Tibial nerve (tissue), 4 donors: ENCODE measurements at regions not wholly inside any gene's neighbourhood (a gene's known extent, or its start where the extent isn't known, plus 50 kb on each side); places are given as distances from the start of the nearest gene placed in this dataset.
"Not testable (repeated sequence)": the region's sequence is repeated elsewhere in the genome, so short reads cannot be mapped to it uniquely, and the experiment has no call there.

Experiments used
- DNase-seq, 2 donors: peaks; one replicate each; pipeline ENCODE4 v3.0.0-alpha.2; 2019; ENCODE audit warnings: low spot score in 2 of 2
- H3K27ac ChIP-seq, 4 donors: fragments of 200-600 bp; sonication (generic) in 3 of 4; one replicate each; pipeline ENCODE4 v1.5.1; 2017 to 2019; ENCODE audit warnings: mild to moderate bottlenecking in 1 of 4
- H3K27me3 ChIP-seq, 2 donors: fragments of 200-600 bp; sonication (generic) in 1 of 2; one replicate each; pipeline versions ENCODE4 v1.5.1 to v1.6.0; 2017 to 2019
- H3K36me3 ChIP-seq, 3 donors: fragments of 200-600 bp; sonication (generic); one replicate each; pipeline ENCODE4 v1.5.1; 2018 to 2019
- H3K4me1 ChIP-seq, 4 donors: fragments of 200-600 bp; sonication (generic) in 3 of 4; one replicate each; pipeline ENCODE4 v1.5.1; 2017 to 2019
- H3K4me3 ChIP-seq, 4 donors: fragments of 200-600 bp; sonication (generic) in 3 of 4; one replicate each; pipeline ENCODE4 v1.5.1; 2017 to 2019; ENCODE audit warnings: mild to moderate bottlenecking in 1 of 4, moderate library complexity in 1 of 4
- H3K9me3 ChIP-seq, 4 donors: fragments of 200-600 bp; sonication (generic) in 3 of 4; one replicate each; pipeline ENCODE4 v1.5.1; 2017 to 2019
- CTCF ChIP-seq, 5 experiments: fragments of 200-600 bp in 3 of 5; fragments of 450-650 bp in 2 of 5; sonication (generic) in 3 of 5; IDR thresholded peaks; one replicate each; pipeline ENCODE4 v1.5.1; 2016 to 2019; ENCODE audit warnings: antibody characterized with exemption in 5 of 5, mild to moderate bottlenecking in 3 of 5, moderate library complexity in 2 of 5
- EP300 ChIP-seq, 2 donors: sonication (generic); formaldehyde crosslinking; IDR thresholded peaks; one replicate each; pipeline ENCODE4 v1.6.1; 2017; ENCODE audit warnings: antibody characterized with exemption in 2 of 2, mild to moderate bottlenecking in 1 of 2
- POLR2A ChIP-seq, 2 donors: fragments of 450-650 bp; IDR thresholded peaks; one replicate each; pipeline ENCODE4 v1.6.1; 2017; ENCODE audit warnings: antibody characterized with exemption in 2 of 2, mild to moderate bottlenecking in 2 of 2, moderate library complexity in 2 of 2
- WGBS, 2 donors: methylation state at CpG; one replicate each; pipeline ENCODE4 v1.1.5; 2018; 5-methylcytosine and 5-hydroxymethylcytosine counted together

- Histone ChIP-seq H3K4me1 (peaks cover 0 to 5% (median 0%) of the 10 kb centered on the region in 4 donors), H3K27me3 (no peaks in the 10 kb centered on the region), H3K4me3 (no peak overlapping the region), H3K36me3 (no peaks in the 10 kb centered on the region), H3K27ac (no peak overlapping the region), H3K9me3 (no peaks in the 10 kb centered on the region)
- WGBS, 2 donors: 53 to 63% methylated on average over 16 of the region's 16 CpGs
- DNase-seq: no peak
- TF ChIP-seq EP300 (IDR thresholded peaks at IDR 0.05) (no peak), CTCF (IDR thresholded peaks at IDR 0.05) (no peak), POLR2A (IDR thresholded peaks at IDR 0.05) (no peak)
Measured at GRCh38 chr1:229147072-229147471, 123.8 kb upstream of the RAB4A start.

- Histone ChIP-seq H3K27me3 (no peaks in the 10 kb centered on the region), H3K9me3 (peaks cover 0 to 4% (median 0%) of the 10 kb centered on the region in 4 donors), H3K27ac (no peak overlapping the region), H3K36me3 (no peaks in the 10 kb centered on the region), H3K4me1 (peaks cover 0 to 5% (median 0%) of the 10 kb centered on the region in 4 donors), H3K4me3 (no peak overlapping the region)
- DNase-seq: peak in 1 of 2 donors; percentile 19
- TF ChIP-seq POLR2A (IDR thresholded peaks at IDR 0.05) (no peak), CTCF (IDR thresholded peaks at IDR 0.05) (no peak), EP300 (IDR thresholded peaks at IDR 0.05) (no peak)
- WGBS, 2 donors: 40 to 50% methylated on average over 13 of the region's 13 CpGs
Measured at GRCh38 chr1:229148041-229148671, 122.8 kb upstream of the RAB4A start.

DNA sequence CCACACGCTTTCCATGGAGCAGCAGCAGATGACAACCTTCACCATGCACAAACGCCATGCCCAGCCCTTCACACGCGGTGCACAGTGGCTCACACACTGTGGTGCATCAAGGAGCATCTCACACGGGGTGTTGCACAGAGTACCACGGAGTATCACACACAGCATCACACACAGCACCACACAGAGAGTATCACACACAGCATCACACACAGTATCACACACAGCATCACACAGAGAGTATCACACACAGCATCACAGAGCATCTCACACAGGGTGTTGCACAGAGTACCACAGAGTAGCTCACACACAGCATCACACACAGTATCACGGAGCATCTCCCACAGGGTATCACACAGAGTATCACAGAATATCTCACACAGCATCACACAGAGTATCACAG, 122.2 kb upstream of the RAB4A start:
- H3K27me3 ChIP-seq: no peaks in the 10 kb centered on the region
- TF ChIP-seq POLR2A (IDR thresholded peaks at IDR 0.05): no peak
- TF ChIP-seq EP300 (IDR thresholded peaks at IDR 0.05): no peak
- no peak for TF ChIP-seq CTCF (IDR thresholded peaks at IDR 0.05)
- WGBS, 2 donors: 81 to 82% methylated on average over 7 of the region's 7 CpGs
- H3K36me3 ChIP-seq: no peaks in the 10 kb centered on the region
- H3K4me3 ChIP-seq: no peak overlapping the region
- no peak for DNase-seq
- peaks cover 0 to 5% (median 0%) of the 10 kb centered on the region in 4 donors for H3K4me1 ChIP-seq
- H3K9me3 ChIP-seq: peaks cover 0 to 7% (median 0%) of the 10 kb centered on the region in 4 donors
- no peak overlapping the region for H3K27ac ChIP-seq

- no peak overlapping the region for H3K4me3 ChIP-seq
- DNase-seq: no peak
- WGBS, 2 donors: 94 to 96% methylated on average over 2 of the region's 2 CpGs
- peaks cover 0 to 7% (median 0%) of the 10 kb centered on the region in 4 donors for H3K9me3 ChIP-seq
- no peaks in the 10 kb centered on the region for H3K36me3 ChIP-seq
- peaks cover 0 to 5% (median 0%) of the 10 kb centered on the region in 4 donors for H3K4me1 ChIP-seq
- H3K27ac ChIP-seq: no peak overlapping the region
- H3K27me3 ChIP-seq: no peaks in the 10 kb centered on the region
- TF ChIP-seq POLR2A (IDR thresholded peaks at IDR 0.05): no peak
- TF ChIP-seq CTCF (IDR thresholded peaks at IDR 0.05): no peak
- TF ChIP-seq EP300 (IDR thresholded peaks at IDR 0.05): no peak
Measured at GRCh38 chr1:229149435-229149834, 121.5 kb upstream of the RAB4A start.

DNA sequence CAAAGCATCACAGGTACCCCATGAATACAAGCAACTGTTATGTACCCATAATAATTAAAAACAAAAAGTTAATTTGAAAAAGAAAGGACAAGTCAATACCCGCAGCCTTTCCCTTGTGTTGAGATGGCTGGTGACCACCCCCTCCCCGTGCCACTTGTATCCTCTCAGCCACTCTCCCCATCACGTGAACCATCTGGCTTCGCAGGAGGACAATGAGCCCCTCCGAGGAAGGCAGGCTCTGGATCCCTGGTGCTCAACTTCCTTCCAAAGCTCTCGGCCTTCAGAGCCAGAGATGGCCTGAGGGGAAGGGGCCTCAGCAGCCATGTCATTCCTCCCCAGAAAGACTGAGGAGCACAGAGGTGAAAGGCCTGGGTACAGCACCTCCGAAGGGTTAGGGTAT, 120.4 kb upstream of the RAB4A start:
- no peak overlapping the region for H3K4me3 ChIP-seq

DNA sequence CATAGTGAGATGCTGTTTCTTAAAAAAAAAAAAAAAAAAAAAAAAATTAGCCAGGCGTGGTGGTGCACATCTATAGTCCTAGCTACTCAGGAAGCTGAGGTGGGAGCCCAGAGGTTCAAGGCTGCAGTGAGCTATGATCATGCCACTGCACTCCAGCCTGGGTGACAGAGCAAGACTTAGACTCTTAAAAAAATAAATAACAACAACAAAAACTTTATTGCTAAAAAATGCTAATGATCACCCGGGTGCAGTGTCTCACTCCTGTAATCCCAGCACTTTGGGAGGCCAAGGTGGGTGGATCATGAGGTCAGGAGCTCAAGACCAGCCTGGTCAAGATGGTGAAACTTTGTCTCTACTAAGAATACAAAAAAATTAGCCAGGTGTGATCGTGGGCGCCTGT, 119.5 kb upstream of the RAB4A start:
- H3K36me3 ChIP-seq, H3K9me3 ChIP-seq, H3K27me3 ChIP-seq, DNase-seq, H3K4me3 ChIP-seq, H3K27ac ChIP-seq: not testable (repeated sequence)
- whole genome bisulfite sequencing, 2 donors: 91 to 98% methylated on average over 4 of the region's 4 CpGs
- peaks cover 0 to 20% (median 3%) of the 10 kb centered on the region in 4 donors for H3K4me1 ChIP-seq

More for the DNA sequence above, 120.4 kb upstream of the RAB4A start:
- H3K27ac ChIP-seq: no peak overlapping the region
- H3K4me1 ChIP-seq: peaks cover 0 to 13% (median 3%) of the 10 kb centered on the region in 4 donors
- no peak for DNase-seq
- no peaks in the 10 kb centered on the region for H3K36me3 ChIP-seq
- H3K27me3 ChIP-seq: no peaks in the 10 kb centered on the region
- TF ChIP-seq EP300 (IDR thresholded peaks at IDR 0.05) (no peak), CTCF (IDR thresholded peaks at IDR 0.05) (no peak)
- peaks cover 0 to 7% (median 0%) of the 10 kb centered on the region in 4 donors for H3K9me3 ChIP-seq
- 64 to 83% methylated on average over 7 of the region's 7 CpGs for WGBS, 2 donors
